IPS-15b (cell line): ENCODE measurements at regions not wholly inside any gene's neighbourhood (a gene's known extent, or its start where the extent isn't known, plus 50 kb on each side); places are given as distances from the start of the nearest gene placed in this dataset.

Experiments used
- H3K27me3 ChIP-seq: one replicate; pipeline ENCODE4 v1.6.1; 2013; ENCODE audit warnings: low read length; ENCODE audit not compliant: control insufficient read depth, insufficient read depth
- H3K36me3 ChIP-seq: one replicate; pipeline ENCODE4 v1.6.1; 2013; ENCODE audit warnings: low read length; ENCODE audit not compliant: control insufficient read depth, insufficient read depth
- H3K4me1 ChIP-seq: one replicate; pipeline ENCODE4 v1.6.1; 2013; ENCODE audit warnings: mild to moderate bottlenecking, low read length; ENCODE audit not compliant: control insufficient read depth, insufficient read depth
- H3K4me3 ChIP-seq: one replicate; pipeline ENCODE4 v1.5.1; 2013; ENCODE audit warnings: low read depth, low read length
- H3K9ac ChIP-seq: one replicate; pipeline ENCODE4 v1.6.1; 2013; ENCODE audit warnings: low read depth, mild to moderate bottlenecking, low read length
- H3K9me3 ChIP-seq: one replicate; pipeline ENCODE4 v1.6.1; 2013; ENCODE audit warnings: mild to moderate bottlenecking, low read length; ENCODE audit not compliant: control insufficient read depth, insufficient read depth

GRCh38 chr4:146998157-146998556, 52.5 kb upstream of the TTC29 start:
- peaks cover 3% of the 10 kb centered on the region for H3K4me1 ChIP-seq
- H3K36me3 ChIP-seq, result no peaks in the 10 kb centered on the region
- no peak overlapping the region for H3K9ac ChIP-seq
- H3K9me3 ChIP-seq, result no peaks in the 10 kb centered on the region
- H3K27me3 ChIP-seq, result no peaks in the 10 kb centered on the region
- H3K4me3 ChIP-seq, result no peak overlapping the region

GRCh38 chr4:147003956-147004809, 58.5 kb upstream of the TTC29 start:
- Histone ChIP-seq H3K4me3 (no peak overlapping the region), H3K4me1 (peaks cover 7% of the 10 kb centered on the region), H3K36me3 (no peaks in the 10 kb centered on the region), H3K27me3 (no peaks in the 10 kb centered on the region), H3K9me3 (no peaks in the 10 kb centered on the region), H3K9ac (no peak overlapping the region)

DNA sequence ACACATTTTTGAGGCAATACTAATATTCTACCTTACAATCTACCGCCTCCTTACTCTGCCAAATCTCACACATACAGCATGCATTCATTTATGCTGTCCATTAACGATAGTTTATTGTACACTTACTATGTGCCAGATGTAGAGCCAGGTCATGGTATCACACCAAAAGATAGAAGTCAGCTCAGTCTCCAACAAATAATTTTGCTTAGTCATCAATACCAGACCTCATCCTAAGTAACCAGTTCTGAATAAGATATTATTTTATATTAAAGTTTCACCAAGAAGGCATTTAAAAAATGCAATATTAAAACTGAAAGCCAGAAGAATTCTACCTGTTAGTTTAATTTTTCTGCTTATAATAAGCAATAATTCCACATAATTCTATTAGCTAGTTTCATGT, 60.6 kb upstream of the TTC29 start:
- H3K36me3 ChIP-seq, result no peaks in the 10 kb centered on the region
- no peaks in the 10 kb centered on the region for H3K27me3 ChIP-seq
- H3K9ac ChIP-seq, result no peak overlapping the region
- H3K4me1 ChIP-seq, result peaks cover 7% of the 10 kb centered on the region
- no peaks in the 10 kb centered on the region for H3K9me3 ChIP-seq
- H3K4me3 ChIP-seq, result no peak overlapping the region

- H3K27me3 ChIP-seq, result no peaks in the 10 kb centered on the region
- no peak overlapping the region for H3K9ac ChIP-seq
- H3K9me3 ChIP-seq, result no peaks in the 10 kb centered on the region
- no peaks in the 10 kb centered on the region for H3K36me3 ChIP-seq
- peaks cover 3% of the 10 kb centered on the region for H3K4me1 ChIP-seq
- no peak overlapping the region for H3K4me3 ChIP-seq
These were observed 64.2 kb upstream of the TTC29 start for GRCh38 chr4:147009875-147010274.

DNA sequence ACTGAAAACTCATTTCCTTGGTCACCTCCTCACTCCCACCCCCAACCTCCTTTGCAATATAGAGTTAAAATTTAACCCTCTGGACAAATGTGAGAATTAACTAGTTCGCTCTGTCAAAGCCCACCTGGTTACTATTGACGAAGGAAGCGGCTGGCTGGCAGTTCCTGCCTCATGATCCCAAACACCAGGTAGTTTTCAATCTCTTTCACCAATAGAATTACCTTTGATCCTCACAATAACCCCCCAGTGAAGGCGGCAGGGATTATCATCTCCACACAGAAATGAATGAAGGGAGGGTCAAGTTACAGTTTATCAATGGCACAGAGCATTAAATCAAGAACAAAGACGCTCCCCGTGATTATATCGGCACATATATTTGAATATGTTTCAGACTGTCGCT, 65.7 kb upstream of the TTC29 start:
- Histone ChIP-seq H3K36me3 (no peaks in the 10 kb centered on the region), H3K4me1 (peaks cover 8% of the 10 kb centered on the region), H3K27me3 (no peaks in the 10 kb centered on the region), H3K4me3 (no peak overlapping the region), H3K9me3 (no peaks in the 10 kb centered on the region), H3K9ac (no peak overlapping the region)

GRCh38 chr4:147012059-147012707, 66.5 kb upstream of the TTC29 start:
- no peak overlapping the region for H3K9ac ChIP-seq
- no peaks in the 10 kb centered on the region for H3K36me3 ChIP-seq
- H3K27me3 ChIP-seq, result no peaks in the 10 kb centered on the region
- H3K4me3 ChIP-seq, result no peak overlapping the region
- H3K4me1 ChIP-seq, result peaks cover 8% of the 10 kb centered on the region
- H3K9me3 ChIP-seq, result no peaks in the 10 kb centered on the region

DNA sequence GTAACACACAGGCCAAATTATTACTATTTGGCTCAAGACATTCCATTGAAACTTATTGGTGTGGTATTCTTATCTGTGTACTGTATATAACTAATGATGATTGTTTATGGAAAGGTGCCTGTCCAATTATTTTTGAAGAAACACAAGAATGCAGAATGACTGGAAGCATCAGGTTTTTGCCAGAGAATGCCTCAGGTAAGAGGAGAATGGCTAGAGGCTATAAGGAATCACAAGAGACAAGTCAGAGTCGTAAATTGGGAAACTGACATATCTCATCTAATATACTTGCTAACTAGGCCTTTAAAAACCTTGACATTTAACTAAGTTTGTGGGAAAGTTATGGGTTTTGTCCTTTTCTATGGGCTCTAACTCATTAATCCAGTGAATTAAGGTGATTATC, 69.3 kb upstream of the TTC29 start:
- no peaks in the 10 kb centered on the region for H3K36me3 ChIP-seq
- peaks cover 8% of the 10 kb centered on the region for H3K4me1 ChIP-seq
- H3K9me3 ChIP-seq, result no peaks in the 10 kb centered on the region
- no peaks in the 10 kb centered on the region for H3K27me3 ChIP-seq
- H3K9ac ChIP-seq, result no peak overlapping the region
- no peak overlapping the region for H3K4me3 ChIP-seq

DNA sequence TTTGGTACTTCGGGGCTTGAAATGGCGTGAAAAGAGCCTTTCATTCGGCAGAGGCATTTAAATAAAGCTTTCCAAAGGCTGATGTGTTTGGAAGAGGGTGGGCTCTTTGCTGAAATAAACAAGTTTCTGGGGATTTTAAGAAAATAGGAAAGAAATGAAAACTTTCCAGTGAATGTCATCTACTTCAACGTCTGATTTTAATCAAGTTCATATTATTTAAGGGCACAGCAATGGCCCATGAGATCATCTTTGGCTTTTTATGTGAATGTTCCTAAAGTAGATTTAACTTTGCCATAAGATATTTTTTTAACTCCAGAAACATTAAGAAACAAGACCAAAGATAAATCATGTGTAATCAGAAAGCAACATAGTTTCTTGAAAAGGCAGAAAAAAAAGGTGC, 69.8 kb upstream of the TTC29 start:
- no peak overlapping the region for H3K9ac ChIP-seq
- peaks cover 8% of the 10 kb centered on the region for H3K4me1 ChIP-seq
- H3K4me3 ChIP-seq, result no peak overlapping the region
- H3K36me3 ChIP-seq, result no peaks in the 10 kb centered on the region
- H3K9me3 ChIP-seq, result no peaks in the 10 kb centered on the region
- no peaks in the 10 kb centered on the region for H3K27me3 ChIP-seq

GRCh38 chr4:147017081-147017480, 71.4 kb upstream of the TTC29 start:
- no peak overlapping the region for H3K9ac ChIP-seq
- H3K27me3 ChIP-seq, result no peaks in the 10 kb centered on the region
- H3K36me3 ChIP-seq, result no peaks in the 10 kb centered on the region
- H3K4me3 ChIP-seq, result no peak overlapping the region
- H3K4me1 ChIP-seq, result peaks cover 5% of the 10 kb centered on the region
- H3K9me3 ChIP-seq, result no peaks in the 10 kb centered on the region

GRCh38 chr4:147019091-147019490, 73.4 kb upstream of the TTC29 start:
- no peak overlapping the region for H3K9ac ChIP-seq
- no peaks in the 10 kb centered on the region for H3K9me3 ChIP-seq
- H3K4me3 ChIP-seq, result no peak overlapping the region
- no peaks in the 10 kb centered on the region for H3K36me3 ChIP-seq
- H3K4me1 ChIP-seq, result peaks cover 5% of the 10 kb centered on the region
- H3K27me3 ChIP-seq, result no peaks in the 10 kb centered on the region

- no peak overlapping the region for H3K4me3 ChIP-seq
- H3K4me1 ChIP-seq, result peaks cover under 1% of the 10 kb centered on the region
- no peaks in the 10 kb centered on the region for H3K27me3 ChIP-seq
- no peak overlapping the region for H3K9ac ChIP-seq
- H3K36me3 ChIP-seq, result no peaks in the 10 kb centered on the region
- H3K9me3 ChIP-seq, result no peaks in the 10 kb centered on the region
These were observed 74.8 kb upstream of the TTC29 start for GRCh38 chr4:147020456-147020855.

DNA sequence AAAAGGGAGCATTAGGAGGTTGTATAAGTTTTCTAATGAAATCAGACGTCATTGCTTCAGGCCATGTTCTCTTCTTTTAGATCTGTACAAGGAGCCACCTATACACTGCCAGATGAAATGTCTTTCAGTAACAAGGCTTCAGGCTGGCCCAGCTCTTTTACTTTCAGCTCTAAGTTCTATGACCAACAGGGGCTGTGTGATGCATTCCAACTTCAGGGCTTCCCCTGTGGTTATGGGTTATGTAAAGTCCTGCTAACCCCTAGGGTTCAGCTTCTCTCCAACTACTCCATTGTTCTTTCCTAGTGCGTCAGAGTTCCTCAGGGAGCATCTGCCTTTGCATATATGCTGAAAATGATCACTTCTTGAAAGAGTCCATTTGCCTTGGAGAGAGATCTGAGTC, 79.4 kb upstream of the TTC29 start:
- no peaks in the 10 kb centered on the region for H3K9me3 ChIP-seq
- no peaks in the 10 kb centered on the region for H3K36me3 ChIP-seq
- no peak overlapping the region for H3K9ac ChIP-seq
- no peak overlapping the region for H3K4me3 ChIP-seq
- no peaks in the 10 kb centered on the region for H3K4me1 ChIP-seq
- no peaks in the 10 kb centered on the region for H3K27me3 ChIP-seq
